Calu3 (cell line): ENCODE measurements at regions not wholly inside any gene's neighbourhood (a gene's known extent, or its start where the extent isn't known, plus 50 kb on each side); places are given as distances from the start of the nearest gene placed in this dataset.

Source experiments
- BruUV-seq: library from RNA; stranded (reverse); fragments of 400-500 nt; replicated peaks from 2 replicates; lab custom pipeline; 2021; lab: Mats Ljungman, UMichigan
- CTCF ChIA-PET: fragments of 300-600 bp; sonication (Branson Sonifier 250); formaldehyde crosslinking; loops from one replicate; lab custom pipeline; 2022; ENCODE audit warnings: antibody characterized with exemption; lab: Charles Lee
- DNase-seq: peaks from one replicate; pipeline ENCODE4 v3.0.0; 2022
- H3K27ac Mint-ChIP-seq: one replicate; pipeline ENCODE4 v1.8.0; 2022; ENCODE audit warnings: mixed read lengths; ENCODE audit not compliant: unreplicated experiment
- H3K27me3 Mint-ChIP-seq: one replicate; pipeline ENCODE4 v1.8.0; 2022; ENCODE audit warnings: mixed read lengths; ENCODE audit not compliant: unreplicated experiment
- H3K36me3 Mint-ChIP-seq: one replicate; pipeline ENCODE4 v1.8.0; 2022; ENCODE audit warnings: mild to moderate bottlenecking, moderate library complexity, mixed read lengths; ENCODE audit not compliant: insufficient read depth, unreplicated experiment
- H3K4me1 Mint-ChIP-seq: one replicate; pipeline ENCODE4 v1.8.0; 2022; ENCODE audit warnings: mild to moderate bottlenecking, low read depth, mixed read lengths; ENCODE audit not compliant: unreplicated experiment
- H3K4me3 Mint-ChIP-seq: one replicate; pipeline ENCODE4 v1.8.0; 2022; ENCODE audit warnings: mild to moderate bottlenecking, low read depth, moderate library complexity, mixed read lengths; ENCODE audit not compliant: unreplicated experiment
- H3K9me3 Mint-ChIP-seq: one replicate; pipeline ENCODE4 v1.8.0; 2022; ENCODE audit warnings: low read depth, mixed read lengths; ENCODE audit not compliant: unreplicated experiment
- intact Hi-C: fragments of 100-400 bp; cut with micrococcal nuclease; formaldehyde crosslinking; loops from one replicate; pipeline ENCODE4 v1.10.0; 2022; ENCODE audit not compliant: unreplicated experiment
- TF ChIP-seq, protein P1 (sequence below): fragments of 200-600 bp; IDR thresholded peaks from one replicate; pipeline ENCODE4 v1.8.0; 2022; ENCODE audit warnings: antibody characterized with exemption; ENCODE audit not compliant: unreplicated experiment

DNA sequence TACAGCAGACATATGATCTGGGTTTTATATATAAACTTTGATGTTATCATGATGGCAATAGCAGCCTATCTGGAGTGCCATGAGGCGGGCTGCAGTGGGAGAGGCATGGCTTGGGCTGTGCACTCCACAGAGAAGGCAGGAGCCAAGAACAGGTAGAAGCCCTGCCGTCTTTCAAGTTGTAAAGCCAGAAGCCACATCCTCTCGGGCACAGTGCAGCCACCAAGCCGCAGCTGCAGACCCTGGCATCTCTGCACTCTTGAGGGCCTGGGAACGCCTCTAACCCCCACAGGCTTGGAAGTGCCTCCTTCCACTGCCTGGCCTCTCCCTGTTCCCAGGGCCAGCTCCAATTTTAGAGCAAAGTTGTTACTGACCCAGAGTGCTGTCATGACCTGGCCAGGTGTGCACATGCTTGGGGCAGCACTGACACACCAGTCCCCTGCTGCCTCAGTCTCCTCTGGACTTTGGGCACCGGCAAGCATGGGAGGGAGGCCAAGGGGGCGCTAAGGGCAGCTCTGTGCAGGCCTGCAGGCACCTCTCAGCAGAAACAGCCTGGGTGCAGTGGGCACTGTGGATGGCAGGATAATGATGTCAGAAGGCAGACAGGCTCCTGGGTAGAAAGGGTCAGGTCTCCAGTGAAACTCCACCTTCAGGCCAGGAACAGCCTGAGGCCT lies 1619.8 kb upstream of the PRMT6 start:
- Mint-ChIP-seq H3K27ac (no peak overlapping the region), H3K27me3 (no peaks in the 10 kb centered on the region), H3K4me3 (no peak overlapping the region), H3K4me1 (no peaks in the 10 kb centered on the region), H3K9me3 (peaks cover 11% of the 10 kb centered on the region), H3K36me3 (no peaks in the 10 kb centered on the region)
- intact Hi-C loops: no loop called here
- CTCF ChIA-PET: no interaction called here
- no peak for DNase-seq
- BruUV-seq: no TSS peak
- TF ChIP-seq, protein P1, sequence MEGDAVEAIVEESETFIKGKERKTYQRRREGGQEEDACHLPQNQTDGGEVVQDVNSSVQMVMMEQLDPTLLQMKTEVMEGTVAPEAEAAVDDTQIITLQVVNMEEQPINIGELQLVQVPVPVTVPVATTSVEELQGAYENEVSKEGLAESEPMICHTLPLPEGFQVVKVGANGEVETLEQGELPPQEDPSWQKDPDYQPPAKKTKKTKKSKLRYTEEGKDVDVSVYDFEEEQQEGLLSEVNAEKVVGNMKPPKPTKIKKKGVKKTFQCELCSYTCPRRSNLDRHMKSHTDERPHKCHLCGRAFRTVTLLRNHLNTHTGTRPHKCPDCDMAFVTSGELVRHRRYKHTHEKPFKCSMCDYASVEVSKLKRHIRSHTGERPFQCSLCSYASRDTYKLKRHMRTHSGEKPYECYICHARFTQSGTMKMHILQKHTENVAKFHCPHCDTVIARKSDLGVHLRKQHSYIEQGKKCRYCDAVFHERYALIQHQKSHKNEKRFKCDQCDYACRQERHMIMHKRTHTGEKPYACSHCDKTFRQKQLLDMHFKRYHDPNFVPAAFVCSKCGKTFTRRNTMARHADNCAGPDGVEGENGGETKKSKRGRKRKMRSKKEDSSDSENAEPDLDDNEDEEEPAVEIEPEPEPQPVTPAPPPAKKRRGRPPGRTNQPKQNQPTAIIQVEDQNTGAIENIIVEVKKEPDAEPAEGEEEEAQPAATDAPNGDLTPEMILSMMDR: no peak

DNA sequence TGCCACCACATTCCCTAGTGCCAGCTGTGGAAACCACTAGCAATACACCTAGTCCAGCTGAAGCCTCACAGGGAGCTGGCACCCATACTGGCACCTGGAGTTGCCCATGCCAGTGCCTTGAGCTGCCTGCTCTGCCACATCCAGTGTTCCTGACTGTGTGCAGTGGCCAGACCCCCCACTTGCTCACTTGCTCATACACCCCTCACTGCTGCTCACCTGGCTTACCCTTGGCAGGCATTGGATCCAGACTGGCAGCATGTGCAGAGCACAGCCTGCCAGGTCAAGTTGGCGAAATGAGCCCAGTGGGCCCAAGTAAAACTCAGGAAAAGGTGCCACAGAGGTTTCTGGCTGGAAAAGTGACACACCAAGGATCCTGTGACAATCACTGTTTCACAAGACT lies 1618.6 kb upstream of the PRMT6 start:
- Mint-ChIP-seq H3K4me1 (no peaks in the 10 kb centered on the region), H3K27me3 (no peaks in the 10 kb centered on the region), H3K4me3 (no peak overlapping the region), H3K27ac (no peak overlapping the region), H3K36me3 (no peaks in the 10 kb centered on the region), H3K9me3 (peaks cover 11% of the 10 kb centered on the region)
- TF ChIP-seq, protein P1: no peak
- no TSS peak for BruUV-seq
- CTCF ChIA-PET: no interaction called here
- intact Hi-C loops: no loop called here
- DNase-seq: no peak

- TF ChIP-seq, protein P1: no peak
- no peak for DNase-seq
- CTCF ChIA-PET: no interaction called here
- no peak overlapping the region for H3K27ac Mint-ChIP-seq
- H3K27me3 Mint-ChIP-seq: no peaks in the 10 kb centered on the region
- intact Hi-C loops: no loop called here
- no TSS peak for BruUV-seq
- H3K4me1 Mint-ChIP-seq: no peaks in the 10 kb centered on the region
- H3K9me3 Mint-ChIP-seq: peaks cover 14% of the 10 kb centered on the region
- H3K36me3 Mint-ChIP-seq: no peaks in the 10 kb centered on the region
- H3K4me3 Mint-ChIP-seq: no peak overlapping the region
Observed at GRCh38 chr1:105442901-105443300, 1613.6 kb upstream of the PRMT6 start.

- CTCF ChIA-PET: no interaction called here
- Mint-ChIP-seq H3K27me3 (no peaks in the 10 kb centered on the region), H3K27ac (no peak overlapping the region), H3K36me3 (no peaks in the 10 kb centered on the region), H3K4me1 (no peaks in the 10 kb centered on the region), H3K4me3 (no peak overlapping the region), H3K9me3 (no peaks in the 10 kb centered on the region)
- BruUV-seq: no TSS peak
- intact Hi-C loops: no loop called here
- TF ChIP-seq, protein P1: no peak
- DNase-seq: no peak
Observed at GRCh38 chr1:105459759-105460158, 1596.7 kb upstream of the PRMT6 start.
